SK-N-SH treated with all-trans-retinoic acid at 6 μM for 48 hours (cell line): ENCODE measurements at regions not wholly inside any gene's neighbourhood (a gene's known extent, or its start where the extent isn't known, plus 50 kb on each side); places are given as distances from the start of the nearest gene placed in this dataset.

ENCODE experiments used
- ATAC-seq: fragments of 200-7000 bp; cut with Tn5 transposase; 3 replicates; pipeline ENCODE4 v1.9.1; 2020; ENCODE audit warnings: mild to moderate bottlenecking, moderate library complexity
- ARNTL ChIP-seq: fragments of 450-650 bp; formaldehyde crosslinking; IDR thresholded peaks from 2 replicates; pipeline ENCODE4 v1.5.0; 2020; ENCODE audit warnings: low read depth, mild to moderate bottlenecking, moderate library complexity, borderline replicate concordance
- BACH2 ChIP-seq: fragments of 250-450 bp; sonication (Bioruptor Pico); IDR thresholded peaks from 2 replicates; pipeline ENCODE4 v1.9.0; 2021; ENCODE audit warnings: mild to moderate bottlenecking, borderline replicate concordance
- CREB5 ChIP-seq: fragments of 250-450 bp; sonication (Bioruptor Pico); IDR thresholded peaks from 2 replicates; pipeline ENCODE4 v1.5.1; 2020; ENCODE audit warnings: low read depth, mild to moderate bottlenecking, moderate library complexity
- CSDC2 ChIP-seq: fragments of 250-450 bp; sonication (Bioruptor Pico); IDR thresholded peaks from 2 replicates; pipeline ENCODE4 v1.5.0; 2020; ENCODE audit warnings: mild to moderate bottlenecking, moderate library complexity
- CSRNP3 ChIP-seq: fragments of 250-450 bp; sonication (Bioruptor Pico); IDR thresholded peaks from 2 replicates; pipeline ENCODE4 v1.5.1; 2021; ENCODE audit warnings: mild to moderate bottlenecking, moderate library complexity
- ESRRG ChIP-seq: fragments of 250-450 bp; sonication (Bioruptor Pico); IDR thresholded peaks from 2 replicates; pipeline ENCODE4 v1.6.1; 2021; ENCODE audit warnings: mild to moderate bottlenecking
- ISL1 ChIP-seq: fragments of 250-450 bp; sonication (Bioruptor Pico); IDR thresholded peaks from 2 replicates; pipeline ENCODE4 v2.1.2; 2022; ENCODE audit warnings: mild to moderate bottlenecking, moderate library complexity
- OSR1 ChIP-seq: fragments of 250-450 bp; sonication (Bioruptor Pico); IDR thresholded peaks from 2 replicates; pipeline ENCODE4 v1.8.0; 2022; ENCODE audit warnings: moderate library complexity, mild to moderate bottlenecking, inconsistent platforms
- PATZ1 ChIP-seq: fragments of 250-450 bp; sonication (Bioruptor Pico); IDR thresholded peaks from 2 replicates; pipeline ENCODE4 v1.8.0; 2020; ENCODE audit warnings: mild to moderate bottlenecking, moderate library complexity, borderline replicate concordance
- POU6F1 ChIP-seq: fragments of 250-450 bp; sonication (Bioruptor Pico); IDR thresholded peaks from 2 replicates; pipeline ENCODE4 v1.8.0; 2021; ENCODE audit warnings: low read depth, mild to moderate bottlenecking, moderate library complexity, borderline replicate concordance
- PPARA ChIP-seq: fragments of 250-450 bp; sonication (Bioruptor Pico); IDR thresholded peaks from 2 replicates; pipeline ENCODE4 v1.5.0; 2020; ENCODE audit warnings: mild to moderate bottlenecking, borderline replicate concordance
- RARB ChIP-seq: fragments of 250-450 bp; sonication (Bioruptor Pico); IDR thresholded peaks from 2 replicates; pipeline ENCODE4 v1.8.0; 2021; ENCODE audit warnings: mild to moderate bottlenecking, moderate library complexity
- SNAI2 ChIP-seq: fragments of 250-450 bp; sonication (Bioruptor Pico); IDR thresholded peaks from 2 replicates; pipeline ENCODE4 v1.5.0; 2020; ENCODE audit warnings: mild to moderate bottlenecking, moderate library complexity
- TCF4 ChIP-seq: fragments of 250-450 bp; sonication (Bioruptor Pico); IDR thresholded peaks from 2 replicates; pipeline ENCODE4 v1.8.0; 2021; ENCODE audit warnings: mild to moderate bottlenecking, moderate library complexity, borderline replicate concordance
- TOX ChIP-seq: fragments of 250-450 bp; sonication (Bioruptor Pico); IDR thresholded peaks from 2 replicates; pipeline ENCODE4 v1.8.0; 2021; ENCODE audit warnings: mild to moderate bottlenecking, moderate library complexity, borderline replicate concordance
- ZFP30 ChIP-seq: fragments of 450-650 bp; formaldehyde crosslinking; IDR thresholded peaks from 2 replicates; pipeline ENCODE4 v1.5.0; 2022; ENCODE audit warnings: mild to moderate bottlenecking, moderate library complexity
- ZNF70 ChIP-seq: fragments of 450-650 bp; formaldehyde crosslinking; IDR thresholded peaks from 2 replicates; pipeline ENCODE4 v1.5.0; 2020; ENCODE audit warnings: mild to moderate bottlenecking, moderate library complexity
- ZNF8 ChIP-seq: fragments of 450-650 bp; formaldehyde crosslinking; IDR thresholded peaks from 2 replicates; pipeline ENCODE4 v1.5.0; 2020; ENCODE audit warnings: mild to moderate bottlenecking, moderate library complexity

GRCh38 chr4:123113155-123113554, 190.8 kb upstream of the NUDT6 start:
- ATAC-seq: no peak
- TF ChIP-seq POU6F1 (CRISPR knock-in tag) (no peak), OSR1 (no peak), CREB5 (CRISPR knock-in tag) (no peak), ESRRG (CRISPR knock-in tag) (no peak), CSDC2 (CRISPR knock-in tag) (no peak), TCF4 (CRISPR knock-in tag) (no peak), PPARA (CRISPR knock-in tag) (no peak), ZFP30 (CRISPR knock-in tag) (no peak), PATZ1 (CRISPR knock-in tag) (no peak), ARNTL (no peak), ZNF70 (CRISPR knock-in tag) (no peak), ISL1 (CRISPR knock-in tag) (no peak), RARB (no peak)

GRCh38 chr4:123114084-123114914, 191.9 kb upstream of the NUDT6 start:
- TF ChIP-seq TOX (CRISPR knock-in tag) (no peak), SNAI2 (CRISPR knock-in tag) (no peak), ZNF70 (CRISPR knock-in tag) (no peak)
- ATAC-seq: no peak

GRCh38 chr4:123114915-123115756, 192.7 kb upstream of the NUDT6 start:
- TF ChIP-seq ISL1 (CRISPR knock-in tag) (no peak), PPARA (CRISPR knock-in tag) (no peak), CSRNP3 (no peak), ESRRG (CRISPR knock-in tag) (no peak), PATZ1 (CRISPR knock-in tag) (no peak), TCF4 (CRISPR knock-in tag) (no peak), ZNF8 (CRISPR knock-in tag) (no peak), ZNF70 (CRISPR knock-in tag) (no peak), BACH2 (CRISPR knock-in tag) (no peak), OSR1 (no peak), ARNTL (no peak), TOX (CRISPR knock-in tag) (no peak), ZFP30 (CRISPR knock-in tag) (no peak)
- ATAC-seq: no peak
